ENCODE measurements at regions not wholly inside any gene's neighbourhood (a gene's known extent, or its start where the extent isn't known, plus 50 kb on each side); places are given as distances from the start of the nearest gene placed in this dataset.

- no peak for DNase-seq (ENCODE audit: low read depth)
Observed at GRCh38 chr1:42034426-42034825, 115.7 kb upstream of the HIVEP3 start.

GRCh38 chr1:42033629-42034028 is 114.9 kb upstream of the HIVEP3 start:
- DNase-seq (ENCODE audit: low read depth): no peak

GRCh38 chr1:42017730-42018129 is 99.0 kb upstream of the HIVEP3 start:
- DNase-seq (ENCODE audit: low read depth): no peak

- no peak for DNase-seq (ENCODE audit: low read depth)
Observed at GRCh38 chr1:42017259-42017658, 98.5 kb upstream of the HIVEP3 start.

GRCh38 chr1:42014823-42015222 is 96.1 kb upstream of the HIVEP3 start:
- DNase-seq (ENCODE audit: low read depth): no peak

GRCh38 chr1:42013881-42014470 is 95.3 kb upstream of the HIVEP3 start:
- no peak for DNase-seq (ENCODE audit: low read depth)

GRCh38 chr1:42012852-42013251 is 94.1 kb upstream of the HIVEP3 start:
- DNase-seq (ENCODE audit: low read depth): no peak

GRCh38 chr1:42010381-42010780 is 91.7 kb upstream of the HIVEP3 start:
- DNase-seq (ENCODE audit: low read depth): no peak

- no peak for DNase-seq (ENCODE audit: low read depth)
Observed at GRCh38 chr1:42008264-42008663, 89.5 kb upstream of the HIVEP3 start.

GRCh38 chr1:42006836-42007235 is 88.1 kb upstream of the HIVEP3 start:
- no peak for DNase-seq (ENCODE audit: low read depth)

GRCh38 chr1:42006093-42006492 is 87.4 kb upstream of the HIVEP3 start:
- DNase-seq (ENCODE audit: low read depth): no peak

GRCh38 chr1:42005530-42005929 is 86.8 kb upstream of the HIVEP3 start:
- DNase-seq (ENCODE audit: low read depth): no peak

- no peak for DNase-seq (ENCODE audit: low read depth)
Observed at GRCh38 chr1:42004860-42005259, 86.1 kb upstream of the HIVEP3 start.

GRCh38 chr1:42004322-42004721 is 85.6 kb upstream of the HIVEP3 start:
- no peak for DNase-seq (ENCODE audit: low read depth)

GRCh38 chr1:42003433-42003832 is 84.7 kb upstream of the HIVEP3 start:
- no peak for DNase-seq (ENCODE audit: low read depth)

- no peak for DNase-seq (ENCODE audit: low read depth)
Observed at GRCh38 chr1:42002220-42002619, 83.5 kb upstream of the HIVEP3 start.

GRCh38 chr1:42000766-42001165 is 82.0 kb upstream of the HIVEP3 start:
- no peak for DNase-seq (ENCODE audit: low read depth)

GRCh38 chr1:41999884-42000283 is 81.2 kb upstream of the HIVEP3 start:
- DNase-seq (ENCODE audit: low read depth): no peak

- DNase-seq (ENCODE audit: low read depth): no peak
Observed at GRCh38 chr1:41998250-41998649, 79.5 kb upstream of the HIVEP3 start.

GRCh38 chr1:41997153-41997552 is 78.4 kb upstream of the HIVEP3 start:
- DNase-seq (ENCODE audit: low read depth): no peak

- no peak for DNase-seq (ENCODE audit: low read depth)
Observed at GRCh38 chr1:41995441-41996130, 76.9 kb upstream of the HIVEP3 start.

GRCh38 chr1:41994195-41994894 is 75.6 kb upstream of the HIVEP3 start:
- no peak for DNase-seq (ENCODE audit: low read depth)

GRCh38 chr1:41983451-41983850 is 64.7 kb upstream of the HIVEP3 start:
- no peak for DNase-seq (ENCODE audit: low read depth)
